Activated B cell treated with CpG ODN at 0.5 μM for 24 hours (primary cell): ENCODE measurements at regions not wholly inside any gene's neighbourhood (a gene's known extent, or its start where the extent isn't known, plus 50 kb on each side); places are given as distances from the start of the nearest gene placed in this dataset.

Experiments
- ATAC-seq: fragments of 200-7000 bp; cut with Tn5 transposase; one replicate; pipeline ENCODE4 v1.10.0; 2021; ENCODE audit warnings: low read depth, mild to moderate bottlenecking, moderate library complexity
- CTCF ChIA-PET: fragments of 350-600 bp; sonication (Branson Sonifier 250); formaldehyde crosslinking; loops from one replicate; lab custom pipeline; 2021; ENCODE audit warnings: antibody characterized with exemption; lab: Charles Lee
- POLR2A ChIA-PET: fragments of 350-600 bp; sonication (Branson Sonifier 250); formaldehyde crosslinking; loops from one replicate; lab custom pipeline; 2021; ENCODE audit warnings: antibody characterized with exemption; lab: Charles Lee
- DNase-seq: peaks from one replicate; pipeline ENCODE4 v3.0.0; 2022
- H3K27ac Mint-ChIP-seq: one replicate; pipeline ENCODE4 v1.8.0; 2020; ENCODE audit warnings: mixed read lengths
- H3K27me3 Mint-ChIP-seq: one replicate; pipeline ENCODE4 v1.8.0; 2021; ENCODE audit warnings: mixed read lengths
- H3K36me3 Mint-ChIP-seq: one replicate; pipeline ENCODE4 v1.8.0; 2021; ENCODE audit warnings: low read depth, mixed read lengths
- H3K4me1 Mint-ChIP-seq: one replicate; pipeline ENCODE4 v1.8.0; 2021; ENCODE audit warnings: mixed read lengths
- H3K4me3 Mint-ChIP-seq: one replicate; pipeline ENCODE4 v1.8.0; 2020; ENCODE audit warnings: mild to moderate bottlenecking, mixed read lengths
- H3K9me3 Mint-ChIP-seq: one replicate; pipeline ENCODE4 v1.8.0; 2020; ENCODE audit warnings: mixed read lengths
- CTCF ChIP-seq: fragments of 200-600 bp; IDR thresholded peaks from one replicate; pipeline ENCODE4 v1.8.0; 2022; ENCODE audit warnings: antibody characterized with exemption, mild to moderate bottlenecking
- intact Hi-C: fragments of 100-400 bp; cut with micrococcal nuclease; formaldehyde crosslinking; loops from one replicate; pipeline ENCODE4 v1.15.1; 2024

DNA sequence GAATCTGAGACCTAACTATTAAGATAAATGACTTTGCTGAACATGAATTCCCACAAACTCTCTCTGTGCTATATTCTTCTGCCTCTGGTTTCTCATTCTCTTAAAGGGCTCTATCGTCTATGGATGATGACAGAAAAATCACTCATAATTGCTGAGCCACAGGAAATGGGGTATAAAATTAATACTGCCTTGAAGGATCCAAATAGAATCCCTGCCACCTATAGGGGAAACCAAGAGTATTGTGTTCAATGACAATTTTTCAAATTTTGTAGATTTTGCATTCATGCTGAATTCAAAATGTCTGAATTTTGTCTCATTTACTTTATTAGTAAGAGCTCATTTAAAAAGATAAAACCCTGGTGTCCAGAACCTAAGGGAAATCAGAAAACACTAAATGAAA is 235.8 kb downstream of the RBM43 start:
- no peaks in the 10 kb centered on the region for H3K4me1 Mint-ChIP-seq
- TF ChIP-seq CTCF: no peak
- DNase-seq: no peak
- H3K27ac Mint-ChIP-seq: no peak overlapping the region
- CTCF ChIA-PET: no interaction called here
- peaks cover 7% of the 10 kb centered on the region for H3K27me3 Mint-ChIP-seq
- no peak for ATAC-seq
- intact Hi-C loops: no loop called here
- no peaks in the 10 kb centered on the region for H3K36me3 Mint-ChIP-seq
- H3K4me3 Mint-ChIP-seq: no peak overlapping the region
- POLR2A ChIA-PET: no interaction called here
- H3K9me3 Mint-ChIP-seq: peaks cover 5% of the 10 kb centered on the region

GRCh38 chr2:151024696-151025251 is 236.9 kb downstream of the RBM43 start:
- Mint-ChIP-seq H3K9me3 (peaks cover 5% of the 10 kb centered on the region), H3K27me3 (peaks cover 7% of the 10 kb centered on the region), H3K36me3 (no peaks in the 10 kb centered on the region), H3K27ac (no peak overlapping the region), H3K4me3 (no peak overlapping the region), H3K4me1 (no peaks in the 10 kb centered on the region)
- DNase-seq: no peak
- POLR2A ChIA-PET: no interaction called here
- CTCF ChIA-PET: no interaction called here
- intact Hi-C loops: no loop called here
- no peak for ATAC-seq
- TF ChIP-seq CTCF: no peak

- H3K36me3 Mint-ChIP-seq: no peaks in the 10 kb centered on the region
- peaks cover 9% of the 10 kb centered on the region for H3K9me3 Mint-ChIP-seq
- no peak overlapping the region for H3K27ac Mint-ChIP-seq
- no peak for ATAC-seq
- intact Hi-C loops: no loop called here
- ChIA-PET CTCF (no interaction called here), POLR2A (no interaction called here)
- no peak for DNase-seq
- TF ChIP-seq CTCF: no peak
- no peaks in the 10 kb centered on the region for H3K4me1 Mint-ChIP-seq
- peaks cover 5% of the 10 kb centered on the region for H3K27me3 Mint-ChIP-seq
- no peak overlapping the region for H3K4me3 Mint-ChIP-seq
Observed at GRCh38 chr2:151021747-151022452, 239.8 kb downstream of the RBM43 start.

- ChIA-PET POLR2A (no interaction called here), CTCF (interaction anchor here (1.1 kb wide), 1 partner anchor 34 kb away, joined by 3 read pairs; no protein-coding TSS in a partner anchor)
- peaks cover 9% of the 10 kb centered on the region for H3K9me3 Mint-ChIP-seq
- ATAC-seq: no peak
- peaks cover 5% of the 10 kb centered on the region for H3K27me3 Mint-ChIP-seq
- intact Hi-C loops: no loop called here
- H3K27ac Mint-ChIP-seq: no peak overlapping the region
- H3K36me3 Mint-ChIP-seq: no peaks in the 10 kb centered on the region
- no peak for DNase-seq
- no peaks in the 10 kb centered on the region for H3K4me1 Mint-ChIP-seq
- H3K4me3 Mint-ChIP-seq: no peak overlapping the region
- TF ChIP-seq CTCF: no peak
Observed at GRCh38 chr2:151020411-151020810, 241.3 kb downstream of the RBM43 start.

DNA sequence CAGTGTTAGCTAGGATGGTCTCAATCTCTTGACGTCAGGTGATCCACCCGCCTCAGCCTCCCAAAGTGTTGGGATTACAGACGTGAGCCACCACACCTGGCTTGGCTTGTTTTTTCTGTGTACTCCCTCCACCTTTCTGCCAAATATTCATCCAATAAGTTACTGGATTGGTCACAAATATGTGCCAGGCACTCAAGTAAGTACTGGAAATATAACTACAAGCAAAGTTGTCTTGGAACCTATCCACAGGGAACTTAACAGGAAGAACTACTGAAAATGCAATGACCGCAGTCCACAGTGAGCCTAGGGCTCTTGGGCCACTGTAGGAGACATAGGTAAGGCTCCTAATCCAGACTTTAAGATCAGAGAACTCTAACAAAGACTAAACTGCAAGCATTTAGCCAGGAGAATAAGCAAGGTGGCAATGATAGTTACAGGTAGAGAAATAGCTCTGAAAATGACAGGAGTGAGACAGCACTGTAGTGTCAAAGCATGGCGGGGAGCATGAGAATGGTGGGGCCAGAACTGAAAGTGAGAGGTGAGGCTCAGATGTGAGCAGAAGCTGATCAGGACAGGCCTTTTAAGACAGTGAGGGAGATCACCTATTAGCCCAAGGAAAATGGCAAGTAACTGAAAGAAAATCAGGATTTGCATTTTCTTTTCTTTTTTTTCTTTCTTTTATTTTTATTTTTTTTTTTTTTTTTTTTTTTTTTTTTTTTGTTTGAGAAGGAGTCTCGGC is 252.1 kb downstream of the RBM43 start:
- H3K27ac Mint-ChIP-seq: no peak overlapping the region
- POLR2A ChIA-PET: no interaction called here
- intact Hi-C loops: no loop called here
- H3K4me3 Mint-ChIP-seq: no peak overlapping the region
- DNase-seq (no peak), ATAC-seq (no peak)
- no peaks in the 10 kb centered on the region for H3K36me3 Mint-ChIP-seq
- no peaks in the 10 kb centered on the region for H3K9me3 Mint-ChIP-seq
- CTCF ChIA-PET: no interaction called here
- TF ChIP-seq CTCF: no peak
- peaks cover 3% of the 10 kb centered on the region for H3K27me3 Mint-ChIP-seq
- no peaks in the 10 kb centered on the region for H3K4me1 Mint-ChIP-seq
